ENCODE measurements at regions not wholly inside any gene's neighbourhood (a gene's known extent, or its start where the extent isn't known, plus 50 kb on each side); places are given as distances from the start of the nearest gene placed in this dataset.

GRCh38 chr6:48928937-48929336 lies 534.1 kb downstream of the MMUT start:
- TF ChIP-seq, protein P1, sequence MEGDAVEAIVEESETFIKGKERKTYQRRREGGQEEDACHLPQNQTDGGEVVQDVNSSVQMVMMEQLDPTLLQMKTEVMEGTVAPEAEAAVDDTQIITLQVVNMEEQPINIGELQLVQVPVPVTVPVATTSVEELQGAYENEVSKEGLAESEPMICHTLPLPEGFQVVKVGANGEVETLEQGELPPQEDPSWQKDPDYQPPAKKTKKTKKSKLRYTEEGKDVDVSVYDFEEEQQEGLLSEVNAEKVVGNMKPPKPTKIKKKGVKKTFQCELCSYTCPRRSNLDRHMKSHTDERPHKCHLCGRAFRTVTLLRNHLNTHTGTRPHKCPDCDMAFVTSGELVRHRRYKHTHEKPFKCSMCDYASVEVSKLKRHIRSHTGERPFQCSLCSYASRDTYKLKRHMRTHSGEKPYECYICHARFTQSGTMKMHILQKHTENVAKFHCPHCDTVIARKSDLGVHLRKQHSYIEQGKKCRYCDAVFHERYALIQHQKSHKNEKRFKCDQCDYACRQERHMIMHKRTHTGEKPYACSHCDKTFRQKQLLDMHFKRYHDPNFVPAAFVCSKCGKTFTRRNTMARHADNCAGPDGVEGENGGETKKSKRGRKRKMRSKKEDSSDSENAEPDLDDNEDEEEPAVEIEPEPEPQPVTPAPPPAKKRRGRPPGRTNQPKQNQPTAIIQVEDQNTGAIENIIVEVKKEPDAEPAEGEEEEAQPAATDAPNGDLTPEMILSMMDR (IDR thresholded peaks at IDR 0.05), result no peak
- no peak for TF ChIP-seq POLR2A (IDR thresholded peaks at IDR 0.05)
